ENCODE measurements at regions not wholly inside any gene's neighbourhood (a gene's known extent, or its start where the extent isn't known, plus 50 kb on each side); places are given as distances from the start of the nearest gene placed in this dataset.
A peak's percentile ranks its signal among the peaks of the same experiment; 100 is the strongest.

GRCh38 chr6:122033564-122034181, 365.8 kb upstream of the HSF2 start:
- Histone ChIP-seq H3K27ac (no peak overlapping the region), H3K27me3 (ENCODE audit: control insufficient read depth, insufficient read depth, low read length) (no peaks in the 10 kb centered on the region), H3K79me2 (no peaks in the 10 kb centered on the region), H3K4me1 (no peaks in the 10 kb centered on the region), H3K36me3 (ENCODE audit: control insufficient read depth, insufficient read depth, low read length) (no peaks in the 10 kb centered on the region), H3K4me3 (ENCODE audit: low read depth, low read length) (no peak overlapping the region), H2AFZ (no peak overlapping the region), H3K9me3 (ENCODE audit: control insufficient read depth, low read length) (no peaks in the 10 kb centered on the region), H3K4me2 (ENCODE audit: low read length) (no peak overlapping the region), H3K9ac (no peak overlapping the region)
- TF ChIP-seq CTCF (IDR thresholded peaks at IDR 0.05), result peak; percentile 61

GRCh38 chr6:122035173-122035572, 364.3 kb upstream of the HSF2 start:
- no peaks in the 10 kb centered on the region for H3K9me3 ChIP-seq (ENCODE audit: control insufficient read depth, low read length)
- H3K27ac ChIP-seq, result no peak overlapping the region
- no peaks in the 10 kb centered on the region for H3K27me3 ChIP-seq (ENCODE audit: control insufficient read depth, insufficient read depth, low read length)
- TF ChIP-seq CTCF (IDR thresholded peaks at IDR 0.05), result no peak
- H3K79me2 ChIP-seq, result no peaks in the 10 kb centered on the region
- H3K4me3 ChIP-seq (ENCODE audit: low read depth, low read length), result no peak overlapping the region
- no peaks in the 10 kb centered on the region for H3K36me3 ChIP-seq (ENCODE audit: control insufficient read depth, insufficient read depth, low read length)
- no peak overlapping the region for H3K4me2 ChIP-seq (ENCODE audit: low read length)
- no peak overlapping the region for H2AFZ ChIP-seq
- H3K9ac ChIP-seq, result no peak overlapping the region
- no peaks in the 10 kb centered on the region for H3K4me1 ChIP-seq

- Histone ChIP-seq H3K9me3 (ENCODE audit: control insufficient read depth, low read length) (no peaks in the 10 kb centered on the region), H3K27ac (no peak overlapping the region), H3K36me3 (ENCODE audit: control insufficient read depth, insufficient read depth, low read length) (no peaks in the 10 kb centered on the region), H3K79me2 (no peaks in the 10 kb centered on the region), H3K4me3 (ENCODE audit: low read depth, low read length) (no peak overlapping the region), H3K4me1 (no peaks in the 10 kb centered on the region), H3K27me3 (ENCODE audit: control insufficient read depth, insufficient read depth, low read length) (no peaks in the 10 kb centered on the region), H3K4me2 (ENCODE audit: low read length) (no peak overlapping the region), H2AFZ (no peak overlapping the region), H3K9ac (no peak overlapping the region)
- no peak for TF ChIP-seq CTCF (IDR thresholded peaks at IDR 0.05)
Observed at GRCh38 chr6:122040261-122040660, 359.2 kb upstream of the HSF2 start.

- Histone ChIP-seq H3K9ac (no peak overlapping the region), H3K9me3 (ENCODE audit: control insufficient read depth, low read length) (no peaks in the 10 kb centered on the region), H3K79me2 (no peaks in the 10 kb centered on the region), H3K4me2 (ENCODE audit: low read length) (no peak overlapping the region), H3K27me3 (ENCODE audit: control insufficient read depth, insufficient read depth, low read length) (no peaks in the 10 kb centered on the region), H3K4me3 (ENCODE audit: low read depth, low read length) (no peak overlapping the region), H2AFZ (no peak overlapping the region), H3K27ac (no peak overlapping the region), H3K4me1 (no peaks in the 10 kb centered on the region), H3K36me3 (ENCODE audit: control insufficient read depth, insufficient read depth, low read length) (no peaks in the 10 kb centered on the region)
- TF ChIP-seq CTCF (IDR thresholded peaks at IDR 0.05), result no peak
Observed at GRCh38 chr6:122042380-122042779, 357.1 kb upstream of the HSF2 start.

Data from parathyroid adenoma (tissue), 2 donors.